ENCODE measurements at regions not wholly inside any gene's neighbourhood (a gene's known extent, or its start where the extent isn't known, plus 50 kb on each side); places are given as distances from the start of the nearest gene placed in this dataset.

DNA sequence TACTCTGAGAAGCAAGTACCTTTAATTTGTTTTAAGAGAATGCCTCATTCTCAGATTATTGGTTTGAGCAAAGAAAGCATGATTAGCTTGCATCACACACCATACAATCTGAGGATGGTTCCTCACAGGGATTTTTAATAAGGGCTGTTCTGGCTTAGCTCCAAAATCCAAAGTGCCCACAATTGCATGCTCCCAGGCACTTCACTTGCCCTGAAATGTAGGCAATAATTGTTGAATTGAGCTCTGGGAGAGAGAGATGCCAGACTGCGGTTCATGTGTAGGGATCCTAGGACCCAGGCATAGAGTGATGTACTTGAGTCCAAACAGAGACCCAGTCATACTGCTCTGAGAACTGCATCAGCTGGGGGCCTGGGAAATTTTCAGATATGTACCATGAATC, 358.4 kb upstream of the CXorf51B start:
- Histone ChIP-seq H3K4me3 (ENCODE audit: low read depth, low read length) (no peak overlapping the region), H3K9me3 (ENCODE audit: control insufficient read depth, insufficient read depth, low read depth, low read length) (no peaks in the 10 kb centered on the region), H3K36me3 (ENCODE audit: control insufficient read depth in 2 of 2, insufficient read depth in 1 of 2, low read length in 2 of 2) (no peaks in the 10 kb centered on the region), H3K27ac (ENCODE audit: extremely low read depth, low read depth, low read length) (no peak overlapping the region), H3K4me1 (ENCODE audit: control insufficient read depth, insufficient read depth, low read length) (no peaks in the 10 kb centered on the region)
- CTCF ChIA-PET: no interaction called here
- TF ChIP-seq HOXD13 (CRISPR knock-in tag; IDR thresholded peaks at IDR 0.05; ENCODE audit: borderline replicate concordance) (no peak), ZNF785 (tag by site-specific recombination; IDR thresholded peaks at IDR 0.05) (no peak), ZBTB1 (tag by site-specific recombination; IDR thresholded peaks at IDR 0.05) (no peak), GLIS2 (tag by site-specific recombination; IDR thresholded peaks at IDR 0.05) (no peak), ZNF837 (tag by site-specific recombination; IDR thresholded peaks at IDR 0.05) (no peak), ZNF221 (tag by site-specific recombination; IDR thresholded peaks at IDR 0.05; ENCODE audit: borderline replicate concordance) (no peak), KLF16 (tag by site-specific recombination; IDR thresholded peaks at IDR 0.05) (no peak), ZNF37A (tag by site-specific recombination; IDR thresholded peaks at IDR 0.05) (no peak), ZNF174 (tag by site-specific recombination; IDR thresholded peaks at IDR 0.05) (no peak), ZNF707 (tag by site-specific recombination; IDR thresholded peaks at IDR 0.05) (no peak)
- TF ChIP-seq, protein P1, sequence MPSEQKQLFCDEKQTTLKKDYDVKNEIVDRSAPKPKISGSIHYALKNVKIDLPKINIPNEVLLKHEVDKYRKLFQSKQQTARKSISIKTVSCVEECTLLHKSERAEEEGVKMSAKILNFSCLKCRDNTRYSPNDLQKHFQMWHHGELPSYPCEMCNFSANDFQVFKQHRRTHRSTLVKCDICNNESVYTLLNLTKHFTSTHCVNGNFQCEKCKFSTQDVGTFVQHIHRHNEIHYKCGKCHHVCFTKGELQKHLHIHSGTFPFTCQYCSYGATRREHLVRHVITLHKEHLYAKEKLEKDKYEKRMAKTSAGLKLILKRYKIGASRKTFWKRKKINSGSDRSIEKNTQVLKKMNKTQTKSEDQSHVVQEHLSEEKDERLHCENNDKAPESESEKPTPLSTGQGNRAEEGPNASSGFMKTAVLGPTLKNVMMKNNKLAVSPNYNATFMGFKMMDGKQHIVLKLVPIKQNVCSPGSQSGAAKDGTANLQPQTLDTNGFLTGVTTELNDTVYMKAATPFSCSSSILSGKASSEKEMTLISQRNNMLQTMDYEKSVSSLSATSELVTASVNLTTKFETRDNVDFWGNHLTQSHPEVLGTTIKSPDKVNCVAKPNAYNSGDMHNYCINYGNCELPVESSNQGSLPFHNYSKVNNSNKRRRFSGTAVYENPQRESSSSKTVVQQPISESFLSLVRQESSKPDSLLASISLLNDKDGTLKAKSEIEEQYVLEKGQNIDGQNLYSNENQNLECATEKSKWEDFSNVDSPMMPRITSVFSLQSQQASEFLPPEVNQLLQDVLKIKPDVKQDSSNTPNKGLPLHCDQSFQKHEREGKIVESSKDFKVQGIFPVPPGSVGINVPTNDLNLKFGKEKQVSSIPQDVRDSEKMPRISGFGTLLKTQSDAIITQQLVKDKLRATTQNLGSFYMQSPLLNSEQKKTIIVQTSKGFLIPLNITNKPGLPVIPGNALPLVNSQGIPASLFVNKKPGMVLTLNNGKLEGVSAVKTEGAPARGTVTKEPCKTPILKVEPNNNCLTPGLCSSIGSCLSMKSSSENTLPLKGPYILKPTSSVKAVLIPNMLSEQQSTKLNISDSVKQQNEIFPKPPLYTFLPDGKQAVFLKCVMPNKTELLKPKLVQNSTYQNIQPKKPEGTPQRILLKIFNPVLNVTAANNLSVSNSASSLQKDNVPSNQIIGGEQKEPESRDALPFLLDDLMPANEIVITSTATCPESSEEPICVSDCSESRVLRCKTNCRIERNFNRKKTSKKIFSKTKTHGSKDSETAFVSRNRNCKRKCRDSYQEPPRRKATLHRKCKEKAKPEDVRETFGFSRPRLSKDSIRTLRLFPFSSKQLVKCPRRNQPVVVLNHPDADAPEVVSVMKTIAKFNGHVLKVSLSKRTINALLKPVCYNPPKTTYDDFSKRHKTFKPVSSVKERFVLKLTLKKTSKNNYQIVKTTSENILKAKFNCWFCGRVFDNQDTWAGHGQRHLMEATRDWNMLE (tag by site-specific recombination; conservative IDR thresholded peaks at IDR 0.05; ENCODE audit: low read depth): no peak
- TF ChIP-seq, protein P2, sequence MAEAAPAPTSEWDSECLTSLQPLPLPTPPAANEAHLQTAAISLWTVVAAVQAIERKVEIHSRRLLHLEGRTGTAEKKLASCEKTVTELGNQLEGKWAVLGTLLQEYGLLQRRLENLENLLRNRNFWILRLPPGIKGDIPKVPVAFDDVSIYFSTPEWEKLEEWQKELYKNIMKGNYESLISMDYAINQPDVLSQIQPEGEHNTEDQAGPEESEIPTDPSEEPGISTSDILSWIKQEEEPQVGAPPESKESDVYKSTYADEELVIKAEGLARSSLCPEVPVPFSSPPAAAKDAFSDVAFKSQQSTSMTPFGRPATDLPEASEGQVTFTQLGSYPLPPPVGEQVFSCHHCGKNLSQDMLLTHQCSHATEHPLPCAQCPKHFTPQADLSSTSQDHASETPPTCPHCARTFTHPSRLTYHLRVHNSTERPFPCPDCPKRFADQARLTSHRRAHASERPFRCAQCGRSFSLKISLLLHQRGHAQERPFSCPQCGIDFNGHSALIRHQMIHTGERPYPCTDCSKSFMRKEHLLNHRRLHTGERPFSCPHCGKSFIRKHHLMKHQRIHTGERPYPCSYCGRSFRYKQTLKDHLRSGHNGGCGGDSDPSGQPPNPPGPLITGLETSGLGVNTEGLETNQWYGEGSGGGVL (tag by site-specific recombination; IDR thresholded peaks at IDR 0.05): no peak
- TF ChIP-seq, protein P3, sequence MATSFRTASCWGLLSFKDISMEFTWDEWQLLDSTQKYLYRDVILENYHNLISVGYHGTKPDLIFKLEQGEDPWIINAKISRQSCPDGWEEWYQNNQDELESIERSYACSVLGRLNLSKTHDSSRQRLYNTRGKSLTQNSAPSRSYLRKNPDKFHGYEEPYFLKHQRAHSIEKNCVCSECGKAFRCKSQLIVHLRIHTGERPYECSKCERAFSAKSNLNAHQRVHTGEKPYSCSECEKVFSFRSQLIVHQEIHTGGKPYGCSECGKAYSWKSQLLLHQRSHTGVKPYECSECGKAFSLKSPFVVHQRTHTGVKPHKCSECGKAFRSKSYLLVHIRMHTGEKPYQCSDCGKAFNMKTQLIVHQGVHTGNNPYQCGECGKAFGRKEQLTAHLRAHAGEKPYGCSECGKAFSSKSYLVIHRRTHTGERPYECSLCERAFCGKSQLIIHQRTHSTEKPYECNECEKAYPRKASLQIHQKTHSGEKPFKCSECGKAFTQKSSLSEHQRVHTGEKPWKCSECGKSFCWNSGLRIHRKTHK (tag by site-specific recombination; IDR thresholded peaks at IDR 0.05): no peak
- POLR2A ChIA-PET: no interaction called here

DNA sequence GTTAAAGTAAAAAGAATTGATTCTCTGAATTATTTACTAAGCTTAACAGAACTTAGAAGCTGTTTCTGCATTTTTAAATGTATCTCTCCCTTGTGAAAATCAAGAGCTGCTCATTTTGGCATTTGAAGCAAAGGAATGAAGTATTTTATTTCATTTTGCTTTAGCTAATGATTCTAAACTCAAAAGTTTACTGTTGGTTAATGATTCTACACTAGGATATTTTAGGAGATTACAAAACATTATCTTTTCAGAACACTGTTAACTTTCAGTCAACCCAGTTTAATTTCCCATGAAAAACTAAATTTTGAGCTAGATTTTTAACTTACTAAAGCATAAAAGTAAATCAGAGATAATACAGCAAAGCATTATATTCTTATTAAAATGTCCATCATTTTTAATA, 355.2 kb upstream of the CXorf51B start:
- ChIA-PET CTCF (no interaction called here), POLR2A (no interaction called here)
- no peaks in the 10 kb centered on the region for H3K9me3 ChIP-seq (ENCODE audit: control insufficient read depth, insufficient read depth, low read depth, low read length)
- no peak for TF ChIP-seq ZNF660 (tag by site-specific recombination; IDR thresholded peaks at IDR 0.05)
- TF ChIP-seq, protein P4, sequence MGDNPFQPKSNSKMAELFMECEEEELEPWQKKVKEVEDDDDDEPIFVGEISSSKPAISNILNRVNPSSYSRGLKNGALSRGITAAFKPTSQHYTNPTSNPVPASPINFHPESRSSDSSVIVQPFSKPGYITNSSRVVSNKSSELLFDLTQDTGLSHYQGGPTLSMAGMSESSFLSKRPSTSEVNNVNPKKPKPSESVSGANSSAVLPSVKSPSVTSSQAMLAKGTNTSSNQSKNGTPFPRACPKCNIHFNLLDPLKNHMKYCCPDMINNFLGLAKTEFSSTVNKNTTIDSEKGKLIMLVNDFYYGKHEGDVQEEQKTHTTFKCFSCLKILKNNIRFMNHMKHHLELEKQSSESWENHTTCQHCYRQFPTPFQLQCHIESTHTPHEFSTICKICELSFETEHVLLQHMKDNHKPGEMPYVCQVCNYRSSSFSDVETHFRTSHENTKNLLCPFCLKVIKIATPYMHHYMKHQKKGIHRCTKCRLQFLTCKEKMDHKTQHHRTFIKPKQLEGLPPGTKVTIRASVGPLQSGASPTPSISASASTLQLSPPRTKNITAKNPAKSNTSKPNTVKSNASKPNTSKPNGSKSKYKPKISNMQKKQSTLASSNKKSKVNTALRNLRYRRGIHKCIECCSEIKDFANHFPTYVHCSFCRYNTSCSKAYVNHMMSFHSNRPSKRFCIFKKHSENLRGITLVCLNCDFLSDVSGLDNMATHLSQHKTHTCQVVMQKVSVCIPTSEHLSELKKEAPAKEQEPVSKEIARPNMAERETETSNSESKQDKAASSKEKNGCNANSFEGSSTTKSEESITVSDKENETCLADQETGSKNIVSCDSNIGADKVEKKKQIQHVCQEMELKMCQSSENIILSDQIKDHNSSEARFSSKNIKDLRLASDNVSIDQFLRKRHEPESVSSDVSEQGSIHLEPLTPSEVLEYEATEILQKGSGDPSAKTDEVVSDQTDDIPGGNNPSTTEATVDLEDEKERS (tag by site-specific recombination; IDR thresholded peaks at IDR 0.05): no peak
- TF ChIP-seq ZNF670 (tag by site-specific recombination; IDR thresholded peaks at IDR 0.05; ENCODE audit: low read depth): no peak
- no peak for TF ChIP-seq FEZF1 (tag by site-specific recombination; IDR thresholded peaks at IDR 0.05)
- no peak for TF ChIP-seq ZNF768 (tag by site-specific recombination; IDR thresholded peaks at IDR 0.05)
- no peak for TF ChIP-seq ZNF335 (tag by site-specific recombination; conservative IDR thresholded peaks at IDR 0.05)
- no peak for TF ChIP-seq ZNF292 (tag by site-specific recombination; IDR thresholded peaks at IDR 0.05; ENCODE audit: borderline replicate concordance, low read depth)
- no peak for TF ChIP-seq HOXC10 (CRISPR knock-in tag; IDR thresholded peaks at IDR 0.05)
- no peak overlapping the region for H3K4me3 ChIP-seq (ENCODE audit: low read depth, low read length)
- H3K36me3 ChIP-seq (ENCODE audit: control insufficient read depth in 2 of 2, insufficient read depth in 1 of 2, low read length in 2 of 2): no peaks in the 10 kb centered on the region
- H3K4me1 ChIP-seq (ENCODE audit: control insufficient read depth, insufficient read depth, low read length): no peaks in the 10 kb centered on the region
- no peak overlapping the region for H3K27ac ChIP-seq (ENCODE audit: extremely low read depth, low read depth, low read length)
